ENCODE measurements at regions not wholly inside any gene's neighbourhood (a gene's known extent, or its start where the extent isn't known, plus 50 kb on each side); places are given as distances from the start of the nearest gene placed in this dataset.

DNA sequence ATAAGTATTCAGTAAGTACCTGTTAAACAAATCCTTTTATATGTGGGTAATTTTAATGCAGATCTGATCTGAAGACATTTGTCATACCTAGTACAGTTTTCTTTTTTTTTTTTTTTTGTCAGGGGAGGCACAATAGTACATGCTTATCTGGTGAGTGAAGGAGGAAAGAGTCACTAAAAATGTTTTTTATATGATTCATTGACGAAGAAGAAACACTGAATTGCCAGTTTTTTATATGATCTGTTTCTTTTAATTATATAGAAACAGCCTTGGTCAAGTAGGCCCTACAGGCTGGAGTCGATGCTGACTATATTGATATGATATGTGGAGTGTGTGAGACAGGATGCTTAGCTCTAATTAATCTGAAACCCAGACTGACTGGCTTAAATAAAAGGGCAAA, 315.2 kb downstream of the PSAT1 start:
- TF ChIP-seq GATA3 (IDR thresholded peaks at IDR 0.05; ENCODE audit: low read depth, low read length): no peak
- TF ChIP-seq GATA2 (IDR thresholded peaks at IDR 0.05; ENCODE audit: low read depth, low read length): no peak

All from SH-SY5Y (cell line).